M059J (cell line): ENCODE measurements at regions not wholly inside any gene's neighbourhood (a gene's known extent, or its start where the extent isn't known, plus 50 kb on each side); places are given as distances from the start of the nearest gene placed in this dataset.
"Not testable (repeated sequence)": the region's sequence is repeated elsewhere in the genome, so short reads cannot be mapped to it uniquely, and the experiment has no call there.

ENCODE experiments used
- DNase-seq: peaks from one replicate; pipeline ENCODE4 v3.0.0-alpha.2; 2012; ENCODE audit warnings: low read depth

- no peak for DNase-seq
Measured at GRCh38 chr13:54705738-54706137, 1677.1 kb downstream of the OLFM4 start.

GRCh38 chr13:54706336-54706735 lies 1677.7 kb downstream of the OLFM4 start:
- DNase-seq = no peak

GRCh38 chr13:54709546-54709945 lies 1680.9 kb downstream of the OLFM4 start:
- no peak for DNase-seq

- DNase-seq = no peak
Measured at GRCh38 chr13:54733639-54734038, 1705.0 kb downstream of the OLFM4 start.

GRCh38 chr13:54737211-54737610 lies 1708.6 kb downstream of the OLFM4 start:
- DNase-seq = not testable (repeated sequence)

- DNase-seq = no peak
Measured at GRCh38 chr13:54742984-54743383, 1714.4 kb downstream of the OLFM4 start.

GRCh38 chr13:54744747-54745146 lies 1716.1 kb downstream of the OLFM4 start:
- no peak for DNase-seq

GRCh38 chr13:54750521-54750920 lies 1721.9 kb downstream of the OLFM4 start:
- DNase-seq = no peak

GRCh38 chr13:54758795-54759194 lies 1730.2 kb downstream of the OLFM4 start:
- no peak for DNase-seq

- no peak for DNase-seq
Measured at GRCh38 chr13:54768214-54768613, 1739.6 kb downstream of the OLFM4 start.

GRCh38 chr13:54775501-54776191 lies 1747.0 kb downstream of the OLFM4 start:
- no peak for DNase-seq

- DNase-seq = no peak
Measured at GRCh38 chr13:54787754-54788153, 1759.1 kb downstream of the OLFM4 start.

GRCh38 chr13:54799621-54800226 lies 1771.1 kb downstream of the OLFM4 start:
- DNase-seq = no peak

- no peak for DNase-seq
Measured at GRCh38 chr13:54802226-54802625, 1773.6 kb downstream of the OLFM4 start.

- DNase-seq = no peak
Measured at GRCh38 chr13:54805743-54806142, 1777.1 kb downstream of the OLFM4 start.

GRCh38 chr13:54821938-54822470 lies 1793.4 kb downstream of the OLFM4 start:
- not testable (repeated sequence) for DNase-seq

GRCh38 chr13:54829391-54830068 lies 1800.9 kb downstream of the OLFM4 start:
- DNase-seq = not testable (repeated sequence)

GRCh38 chr13:54836273-54836672 lies 1807.7 kb downstream of the OLFM4 start:
- no peak for DNase-seq

GRCh38 chr13:54841682-54842081 lies 1813.1 kb downstream of the OLFM4 start:
- DNase-seq = no peak

- no peak for DNase-seq
Measured at GRCh38 chr13:54845351-54845965, 1816.8 kb downstream of the OLFM4 start.

- DNase-seq = no peak
Measured at GRCh38 chr13:54852831-54853230, 1824.2 kb downstream of the OLFM4 start.

GRCh38 chr13:54859827-54860226 lies 1831.2 kb downstream of the OLFM4 start:
- no peak for DNase-seq
